ENCODE measurements at regions not wholly inside any gene's neighbourhood (a gene's known extent, or its start where the extent isn't known, plus 50 kb on each side); places are given as distances from the start of the nearest gene placed in this dataset.

DNA sequence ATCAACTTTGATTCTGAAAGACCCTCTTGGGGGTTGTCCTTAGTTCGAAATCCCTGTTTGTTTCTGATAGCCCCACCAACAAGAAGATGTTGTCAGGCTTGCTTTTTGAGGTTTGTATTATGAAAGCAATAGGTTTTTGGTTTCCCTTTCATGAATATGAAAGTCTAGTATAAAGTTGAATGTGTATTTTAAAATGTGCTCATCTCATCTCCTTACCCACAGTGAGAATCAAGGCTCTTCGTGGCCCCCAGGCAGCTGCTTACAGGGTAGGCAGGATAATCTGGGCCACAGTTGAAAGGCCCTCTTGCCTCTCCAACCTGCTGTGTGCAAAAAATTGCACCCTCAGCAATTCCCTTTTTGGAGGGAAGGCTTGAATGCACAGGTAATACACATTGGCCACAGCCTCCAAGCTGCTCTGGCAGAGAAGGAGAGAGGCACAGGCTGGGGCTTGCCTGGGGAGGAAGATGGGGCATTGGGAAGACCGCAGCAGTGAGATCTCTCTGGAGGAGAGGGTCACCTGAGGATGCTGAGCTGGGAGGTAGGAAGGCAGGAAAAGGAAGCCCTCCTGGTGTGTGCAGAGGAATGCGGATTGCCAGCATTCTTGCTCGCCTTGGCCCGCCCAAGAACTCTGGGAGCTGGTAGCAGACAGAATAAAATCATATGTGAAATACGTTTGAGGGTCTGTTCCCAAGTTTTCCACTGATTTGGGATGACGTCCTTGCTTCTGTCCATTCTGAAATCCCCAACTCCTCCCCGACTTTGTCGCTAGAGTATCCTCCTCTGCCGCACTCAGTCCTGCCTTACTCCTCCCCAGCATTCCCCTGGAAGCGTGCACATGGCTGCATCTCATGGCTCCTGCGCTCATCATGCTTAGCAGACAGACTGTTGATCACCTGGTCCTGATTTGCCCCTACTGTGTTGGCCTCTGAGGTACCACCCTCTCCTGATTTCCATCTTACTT, 196.4 kb downstream of the RPLP1 start:
- Histone ChIP-seq H3K56ac (ENCODE audit: extremely low read depth, insufficient read depth, low read length) (no peak overlapping the region), H3K23ac (ENCODE audit: low read depth, low read length) (no peak overlapping the region), H3K79me1 (ENCODE audit: low read depth in 1 of 2, low read length in 2 of 2) (no peaks in the 10 kb centered on the region), H3K4me3 (ENCODE audit: insufficient read depth, low read depth, low read length) (no peak overlapping the region), H2AK9ac (replicated peaks; ENCODE audit: low read depth, low read length, poor library complexity) (no peak overlapping the region), H3K27me3 (ENCODE audit: control insufficient read depth, insufficient read depth, low read length) (peaks cover 71% of the 10 kb centered on the region), H4K20me1 (ENCODE audit: insufficient read depth, low read length) (no peaks in the 10 kb centered on the region), H3K4me2 (ENCODE audit: low read depth, low read length) (no peak overlapping the region; the same call in 1 of the 2 replicates), H3K14ac (replicated peaks; ENCODE audit: low read depth, low read length) (no peak overlapping the region), H3K18ac (ENCODE audit: low read depth, low read length) (no peak overlapping the region), H3K4ac (ENCODE audit: low read depth, low read length) (no peak overlapping the region), H4K8ac (ENCODE audit: low read depth in 2 of 2, low read length in 2 of 2) (no peak overlapping the region), H4K91ac (ENCODE audit: insufficient read depth, low read depth, low read length) (no peak overlapping the region), H3K4me1 (ENCODE audit: control insufficient read depth, insufficient read depth, low read length) (no peaks in the 10 kb centered on the region), H2BK20ac (ENCODE audit: low read depth, low read length) (no peak overlapping the region), H3K36me3 (ENCODE audit: control insufficient read depth, insufficient read depth, low read length) (no peaks in the 10 kb centered on the region), H2BK5ac (ENCODE audit: low read depth, low read length, poor library complexity, severe bottlenecking) (no peak overlapping the region), H3K9ac (ENCODE audit: low read depth, low read length) (no peak overlapping the region), H2AFZ (replicated peaks; ENCODE audit: low read length, poor library complexity) (no peak overlapping the region), H2AK5ac (ENCODE audit: low read depth, low read length) (no peak overlapping the region), H3K9me1 (ENCODE audit: insufficient read depth, low read length) (no peaks in the 10 kb centered on the region), H3K9me3 (ENCODE audit: control insufficient read depth, insufficient read depth, low read length) (peaks cover 4% of the 10 kb centered on the region; the same call in 1 of the 2 replicates), H2BK15ac (ENCODE audit: low read depth, low read length) (no peak overlapping the region), H4K5ac (ENCODE audit: low read depth, low read length) (no peak overlapping the region), H2BK120ac (ENCODE audit: low read depth, low read length) (no peak overlapping the region), H3K27ac (ENCODE audit: insufficient read depth, low read length) (no peak overlapping the region)
- ChIA-PET CTCF (no interaction called here), POLR2A (ENCODE audit: unreplicated experiment) (no interaction called here)
- ATAC-seq (ENCODE audit: low read depth) (no peak), DNase-seq (no peak)
- BruUV-seq (replicated peaks), result no TSS peak
- dilution Hi-C loops (cut with HindIII; ENCODE audit: low sequenced_read_pairs, unreplicated experiment) (no loop called here), intact Hi-C loops (cut with micrococcal nuclease) (loop anchor here (10.0 kb wide), 1 partner anchor 164 kb away; no protein-coding TSS in a partner anchor), in situ Hi-C loops (cut with MboI; ENCODE audit: low sequenced_read_pairs) (no loop called here)
- peak; percentile 85 for TF ChIP-seq MAFK (IDR thresholded peaks at IDR 0.05; ENCODE audit: low read depth, low read length)
- TF ChIP-seq, protein P1, sequence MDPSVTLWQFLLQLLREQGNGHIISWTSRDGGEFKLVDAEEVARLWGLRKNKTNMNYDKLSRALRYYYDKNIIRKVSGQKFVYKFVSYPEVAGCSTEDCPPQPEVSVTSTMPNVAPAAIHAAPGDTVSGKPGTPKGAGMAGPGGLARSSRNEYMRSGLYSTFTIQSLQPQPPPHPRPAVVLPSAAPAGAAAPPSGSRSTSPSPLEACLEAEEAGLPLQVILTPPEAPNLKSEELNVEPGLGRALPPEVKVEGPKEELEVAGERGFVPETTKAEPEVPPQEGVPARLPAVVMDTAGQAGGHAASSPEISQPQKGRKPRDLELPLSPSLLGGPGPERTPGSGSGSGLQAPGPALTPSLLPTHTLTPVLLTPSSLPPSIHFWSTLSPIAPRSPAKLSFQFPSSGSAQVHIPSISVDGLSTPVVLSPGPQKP (IDR thresholded peaks at IDR 0.05; ENCODE audit: borderline replicate concordance, low read depth, low read length), result no peak
- 53% methylated on average over 6 of the region's 13 CpGs; no CpG with 5 or more reads in 1 of the 2 experiments for WGBS, 2 experiments (ENCODE audit: extremely low coverage in 2 of 2, insufficient read length in 1 of 2)
